ENCODE measurements at regions not wholly inside any gene's neighbourhood (a gene's known extent, or its start where the extent isn't known, plus 50 kb on each side); places are given as distances from the start of the nearest gene placed in this dataset.
A peak's percentile ranks its signal among the peaks of the same experiment; 100 is the strongest.

GRCh38 chr7:28231176-28231575 lies 50.6 kb upstream of the JAZF1 start:
- no peak for DNase-seq

- no peak for DNase-seq
These were observed 56.0 kb upstream of the JAZF1 start for GRCh38 chr7:28236560-28236959.

- DNase-seq: no peak
These were observed 56.8 kb upstream of the JAZF1 start for GRCh38 chr7:28237363-28237762.

GRCh38 chr7:28239823-28240204 lies 59.2 kb upstream of the JAZF1 start:
- DNase-seq: no peak

GRCh38 chr7:28240481-28240880 lies 59.9 kb upstream of the JAZF1 start:
- DNase-seq: no peak

- no peak for DNase-seq
These were observed 63.3 kb upstream of the JAZF1 start for GRCh38 chr7:28243861-28244260.

- DNase-seq: no peak
These were observed 64.7 kb upstream of the JAZF1 start for GRCh38 chr7:28245123-28245878.

GRCh38 chr7:28246921-28247461 lies 66.4 kb upstream of the JAZF1 start:
- DNase-seq: no peak

GRCh38 chr7:28258240-28258639 lies 77.6 kb upstream of the JAZF1 start:
- DNase-seq: peak; percentile 26

- DNase-seq: no peak
These were observed 80.4 kb upstream of the JAZF1 start for GRCh38 chr7:28260969-28261368.

GRCh38 chr7:28263622-28264271 lies 83.2 kb upstream of the JAZF1 start:
- no peak for DNase-seq

- no peak for DNase-seq
These were observed 85.8 kb upstream of the JAZF1 start for GRCh38 chr7:28266402-28266801.

- no peak for DNase-seq
These were observed 86.4 kb upstream of the JAZF1 start for GRCh38 chr7:28267012-28267411.

- DNase-seq: no peak
These were observed 89.2 kb upstream of the JAZF1 start for GRCh38 chr7:28269700-28270361.

GRCh38 chr7:28270536-28270935 lies 89.9 kb upstream of the JAZF1 start:
- no peak for DNase-seq

- peak; percentile 20 for DNase-seq
These were observed 91.9 kb upstream of the JAZF1 start for GRCh38 chr7:28272461-28272877.

- DNase-seq: no peak
These were observed 95.7 kb upstream of the JAZF1 start for GRCh38 chr7:28276298-28276697.

GRCh38 chr7:28277364-28277763 lies 96.8 kb upstream of the JAZF1 start:
- no peak for DNase-seq

GRCh38 chr7:28277958-28278357 lies 97.4 kb upstream of the JAZF1 start:
- DNase-seq: no peak

- peak; percentile 32 for DNase-seq
These were observed 99.9 kb upstream of the JAZF1 start for GRCh38 chr7:28280516-28280915.

GRCh38 chr7:28290496-28290895 lies 109.9 kb upstream of the JAZF1 start:
- no peak for DNase-seq

GRCh38 chr7:28291559-28291958 lies 111.0 kb upstream of the JAZF1 start:
- DNase-seq: no peak

- no peak for DNase-seq
These were observed 112.4 kb upstream of the JAZF1 start for GRCh38 chr7:28292834-28293526.
